ENCODE measurements at regions not wholly inside any gene's neighbourhood (a gene's known extent, or its start where the extent isn't known, plus 50 kb on each side); places are given as distances from the start of the nearest gene placed in this dataset.

DNA sequence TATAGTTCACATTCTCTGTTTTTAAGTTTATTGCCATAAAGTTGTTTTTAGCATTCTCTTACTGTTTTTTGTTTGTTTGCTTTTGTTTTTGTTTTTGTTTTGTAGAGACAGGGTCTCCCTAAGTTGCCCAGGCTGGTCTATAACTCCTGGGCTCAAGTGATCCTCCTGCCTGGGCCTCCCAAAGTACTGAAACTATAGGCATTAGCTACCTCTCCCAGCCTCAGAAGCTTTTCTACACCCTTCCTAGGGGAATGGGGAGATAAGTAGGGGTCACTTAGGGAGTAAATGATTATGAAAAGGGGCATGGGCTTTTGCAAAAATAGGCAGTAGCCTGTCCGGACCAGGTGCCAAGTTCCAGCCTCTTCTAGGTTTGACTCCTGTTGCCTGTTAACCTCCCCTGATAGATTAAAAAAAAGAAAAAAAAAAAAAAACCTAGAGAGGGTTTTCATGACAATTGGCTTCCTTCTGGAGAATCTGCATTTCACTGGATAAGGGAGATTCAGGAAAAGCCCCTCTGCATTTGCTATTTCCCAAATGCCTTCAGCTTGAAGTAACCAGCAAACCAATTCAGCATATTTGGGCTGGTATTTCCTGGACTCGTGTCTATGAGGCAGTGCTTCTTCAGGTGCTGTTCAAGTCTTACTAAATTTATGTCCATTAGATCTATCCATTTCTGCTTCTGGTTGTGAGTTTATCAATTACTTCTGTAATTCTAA, 216.8 kb downstream of the TM9SF2 start:
- CTCF ChIA-PET: no interaction called here
- Mint-ChIP-seq H3K27me3 (ENCODE audit: insufficient read depth, unreplicated experiment) (peaks cover 3% of the 10 kb centered on the region), H3K36me3 (ENCODE audit: insufficient read depth, unreplicated experiment) (no peaks in the 10 kb centered on the region), H3K9me3 (ENCODE audit: unreplicated experiment) (no peaks in the 10 kb centered on the region), H3K27ac (ENCODE audit: unreplicated experiment) (no peak overlapping the region), H3K4me1 (ENCODE audit: low read depth, unreplicated experiment) (no peaks in the 10 kb centered on the region), H3K4me3 (ENCODE audit: unreplicated experiment) (no peak overlapping the region)
- H3K4me3 ChIP-seq (ENCODE audit: low read depth, low read length): no peak overlapping the region
- no peaks in the 10 kb centered on the region for H3K36me3 ChIP-seq (ENCODE audit: control insufficient read depth, insufficient read depth, low read length)
- no peak for DNase-seq
- no peaks in the 10 kb centered on the region for H3K4me1 ChIP-seq
- POLR2A ChIA-PET: no interaction called here
- no TSS peak for BruUV-seq (replicated peaks)
- TF ChIP-seq, protein P1, sequence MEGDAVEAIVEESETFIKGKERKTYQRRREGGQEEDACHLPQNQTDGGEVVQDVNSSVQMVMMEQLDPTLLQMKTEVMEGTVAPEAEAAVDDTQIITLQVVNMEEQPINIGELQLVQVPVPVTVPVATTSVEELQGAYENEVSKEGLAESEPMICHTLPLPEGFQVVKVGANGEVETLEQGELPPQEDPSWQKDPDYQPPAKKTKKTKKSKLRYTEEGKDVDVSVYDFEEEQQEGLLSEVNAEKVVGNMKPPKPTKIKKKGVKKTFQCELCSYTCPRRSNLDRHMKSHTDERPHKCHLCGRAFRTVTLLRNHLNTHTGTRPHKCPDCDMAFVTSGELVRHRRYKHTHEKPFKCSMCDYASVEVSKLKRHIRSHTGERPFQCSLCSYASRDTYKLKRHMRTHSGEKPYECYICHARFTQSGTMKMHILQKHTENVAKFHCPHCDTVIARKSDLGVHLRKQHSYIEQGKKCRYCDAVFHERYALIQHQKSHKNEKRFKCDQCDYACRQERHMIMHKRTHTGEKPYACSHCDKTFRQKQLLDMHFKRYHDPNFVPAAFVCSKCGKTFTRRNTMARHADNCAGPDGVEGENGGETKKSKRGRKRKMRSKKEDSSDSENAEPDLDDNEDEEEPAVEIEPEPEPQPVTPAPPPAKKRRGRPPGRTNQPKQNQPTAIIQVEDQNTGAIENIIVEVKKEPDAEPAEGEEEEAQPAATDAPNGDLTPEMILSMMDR (IDR thresholded peaks at IDR 0.05; ENCODE audit: insufficient read depth in 1 of 2, low read depth in 1 of 2, low read length in 1 of 2, severe bottlenecking in 1 of 2, unreplicated experiment in 1 of 2): no peak
- H3K27me3 ChIP-seq (replicated peaks; ENCODE audit: control insufficient read depth, insufficient read depth, low read length): no peaks in the 10 kb centered on the region
- no peaks in the 10 kb centered on the region for H3K9me3 ChIP-seq
- intact Hi-C loops (cut with micrococcal nuclease; ENCODE audit: unreplicated experiment): no loop called here

DNA sequence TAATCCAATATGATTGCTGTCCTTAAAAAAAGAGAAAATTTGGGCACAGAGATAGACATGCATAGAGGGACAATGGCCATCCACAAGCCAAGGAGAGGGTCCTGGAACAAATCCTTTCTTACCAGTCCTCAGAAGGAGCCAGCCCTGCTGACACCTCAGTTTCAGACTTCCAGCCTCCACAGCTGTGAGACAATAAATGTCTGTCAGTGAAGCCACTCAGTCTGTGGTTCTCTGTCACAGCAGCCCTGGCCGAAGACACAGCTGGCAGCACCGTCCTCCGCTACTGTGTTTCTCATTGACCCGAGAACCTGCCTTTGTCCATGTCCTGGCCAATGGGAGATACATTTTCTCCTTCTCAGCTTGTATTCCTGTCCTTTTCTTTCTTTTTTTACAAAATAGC, 207.9 kb downstream of the TM9SF2 start:
- POLR2A ChIA-PET: no interaction called here
- no peaks in the 10 kb centered on the region for H3K36me3 Mint-ChIP-seq (ENCODE audit: insufficient read depth, unreplicated experiment)
- CTCF ChIA-PET: no interaction called here
- BruUV-seq (replicated peaks): no TSS peak
- no peak overlapping the region for H3K4me3 Mint-ChIP-seq (ENCODE audit: unreplicated experiment)
- no peak for DNase-seq
- Histone ChIP-seq H3K4me3 (ENCODE audit: low read depth, low read length) (no peak overlapping the region), H3K9me3 (no peaks in the 10 kb centered on the region), H3K36me3 (ENCODE audit: control insufficient read depth, insufficient read depth, low read length) (no peaks in the 10 kb centered on the region), H3K4me1 (no peaks in the 10 kb centered on the region), H3K27me3 (replicated peaks; ENCODE audit: control insufficient read depth, insufficient read depth, low read length) (no peaks in the 10 kb centered on the region; the same call in 1 of the 2 replicates)
- H3K27ac Mint-ChIP-seq (ENCODE audit: unreplicated experiment): no peak overlapping the region
- no peaks in the 10 kb centered on the region for H3K9me3 Mint-ChIP-seq (ENCODE audit: unreplicated experiment)
- H3K27me3 Mint-ChIP-seq (ENCODE audit: insufficient read depth, unreplicated experiment): no peaks in the 10 kb centered on the region
- intact Hi-C loops (cut with micrococcal nuclease; ENCODE audit: unreplicated experiment): no loop called here
- no peaks in the 10 kb centered on the region for H3K4me1 Mint-ChIP-seq (ENCODE audit: low read depth, unreplicated experiment)
- TF ChIP-seq, protein P1 (IDR thresholded peaks at IDR 0.05; ENCODE audit: insufficient read depth in 1 of 2, low read depth in 1 of 2, low read length in 1 of 2, severe bottlenecking in 1 of 2, unreplicated experiment in 1 of 2): no peak

DNA sequence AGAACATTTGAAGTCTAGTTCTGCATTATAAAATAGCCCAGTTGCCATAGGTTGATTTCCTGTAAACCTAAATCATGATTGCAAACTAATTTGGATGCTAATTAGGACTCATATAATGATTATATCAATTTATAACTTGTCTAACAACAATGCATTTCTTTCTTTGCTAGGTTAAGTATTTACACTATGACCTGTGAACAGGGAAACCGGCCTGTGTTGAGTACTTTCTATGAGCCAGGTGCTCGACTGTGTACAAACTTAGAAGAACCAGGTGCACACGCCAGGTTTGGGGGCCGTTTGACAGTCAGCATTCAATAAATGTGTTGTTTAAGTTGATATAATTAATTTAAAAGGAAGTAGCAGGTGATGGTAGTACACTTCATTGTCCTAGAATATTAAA, 203.1 kb downstream of the TM9SF2 start:
- no peaks in the 10 kb centered on the region for H3K36me3 ChIP-seq (ENCODE audit: control insufficient read depth, insufficient read depth, low read length)
- no peak overlapping the region for H3K27ac Mint-ChIP-seq (ENCODE audit: unreplicated experiment)
- POLR2A ChIA-PET: no interaction called here
- no TSS peak for BruUV-seq (replicated peaks)
- H3K9me3 Mint-ChIP-seq (ENCODE audit: unreplicated experiment): no peaks in the 10 kb centered on the region
- H3K4me1 ChIP-seq: no peaks in the 10 kb centered on the region
- H3K27me3 ChIP-seq (replicated peaks; ENCODE audit: control insufficient read depth, insufficient read depth, low read length): no peaks in the 10 kb centered on the region; the same call in 1 of the 2 replicates
- no peak for DNase-seq
- CTCF ChIA-PET: no interaction called here
- intact Hi-C loops (cut with micrococcal nuclease; ENCODE audit: unreplicated experiment): no loop called here
- H3K4me3 Mint-ChIP-seq (ENCODE audit: unreplicated experiment): no peak overlapping the region
- H3K9me3 ChIP-seq: no peaks in the 10 kb centered on the region
- no peaks in the 10 kb centered on the region for H3K36me3 Mint-ChIP-seq (ENCODE audit: insufficient read depth, unreplicated experiment)
- H3K4me3 ChIP-seq (ENCODE audit: low read depth, low read length): no peak overlapping the region
- H3K4me1 Mint-ChIP-seq (ENCODE audit: low read depth, unreplicated experiment): no peaks in the 10 kb centered on the region
- H3K27me3 Mint-ChIP-seq (ENCODE audit: insufficient read depth, unreplicated experiment): no peaks in the 10 kb centered on the region
- TF ChIP-seq, protein P1 (IDR thresholded peaks at IDR 0.05; ENCODE audit: insufficient read depth in 1 of 2, low read depth in 1 of 2, low read length in 1 of 2, severe bottlenecking in 1 of 2, unreplicated experiment in 1 of 2): no peak
